HG03520 (cell line): ENCODE measurements at regions not wholly inside any gene's neighbourhood (a gene's known extent, or its start where the extent isn't known, plus 50 kb on each side); places are given as distances from the start of the nearest gene placed in this dataset.

Source experiments
- ATAC-seq: cut with Tn5 transposase; IDR thresholded peaks from one replicate; pipeline ENCODE4 v1.9.1; 2021; ENCODE audit warnings: mild to moderate bottlenecking, moderate library complexity; ENCODE audit not compliant: unreplicated experiment

- ATAC-seq, result no peak
Observed at GRCh38 chr18:60552948-60553347, 180.4 kb upstream of the MC4R start.

GRCh38 chr18:60554967-60555366 is 182.4 kb upstream of the MC4R start:
- ATAC-seq, result no peak

GRCh38 chr18:60555625-60556024 is 183.1 kb upstream of the MC4R start:
- ATAC-seq, result no peak

- ATAC-seq, result no peak
Observed at GRCh38 chr18:60556326-60556725, 183.8 kb upstream of the MC4R start.

GRCh38 chr18:60560071-60560470 is 187.5 kb upstream of the MC4R start:
- no peak for ATAC-seq

GRCh38 chr18:60563082-60563481 is 190.5 kb upstream of the MC4R start:
- no peak for ATAC-seq

GRCh38 chr18:60568220-60568619 is 195.6 kb upstream of the MC4R start:
- no peak for ATAC-seq

- no peak for ATAC-seq
Observed at GRCh38 chr18:60570172-60570571, 197.6 kb upstream of the MC4R start.

- ATAC-seq, result no peak
Observed at GRCh38 chr18:60577457-60577856, 204.9 kb upstream of the MC4R start.

- no peak for ATAC-seq
Observed at GRCh38 chr18:60585670-60586069, 213.1 kb upstream of the MC4R start.

GRCh38 chr18:60593249-60593648 is 220.7 kb upstream of the MC4R start:
- no peak for ATAC-seq

- ATAC-seq, result no peak
Observed at GRCh38 chr18:60596928-60597327, 224.4 kb upstream of the MC4R start.

GRCh38 chr18:60599267-60599666 is 226.7 kb upstream of the MC4R start:
- peak; percentile 84 for ATAC-seq

- ATAC-seq, result no peak
Observed at GRCh38 chr18:60599995-60600394, 227.4 kb upstream of the MC4R start.

- ATAC-seq, result no peak
Observed at GRCh38 chr18:60601249-60601648, 228.7 kb upstream of the MC4R start.

GRCh38 chr18:60623331-60623730 is 250.8 kb upstream of the MC4R start:
- no peak for ATAC-seq

- no peak for ATAC-seq
Observed at GRCh38 chr18:60624207-60624606, 251.6 kb upstream of the MC4R start.

GRCh38 chr18:60639836-60640235 is 267.3 kb upstream of the MC4R start:
- no peak for ATAC-seq

GRCh38 chr18:60643009-60643408 is 270.4 kb upstream of the MC4R start:
- ATAC-seq, result no peak

- ATAC-seq, result no peak
Observed at GRCh38 chr18:60646725-60647124, 274.1 kb upstream of the MC4R start.

- peak; percentile 94 for ATAC-seq
Observed at GRCh38 chr18:60649107-60649506, 276.5 kb upstream of the MC4R start.

GRCh38 chr18:60649842-60650536 is 277.4 kb upstream of the MC4R start:
- ATAC-seq, result no peak

GRCh38 chr18:60654298-60654697 is 281.7 kb upstream of the MC4R start:
- ATAC-seq, result no peak
